ENCODE measurements at regions not wholly inside any gene's neighbourhood (a gene's known extent, or its start where the extent isn't known, plus 50 kb on each side); places are given as distances from the start of the nearest gene placed in this dataset.

GRCh38 chr15:98433856-98434255, 214.5 kb upstream of the IGF1R start:
- TF ChIP-seq ZFX (IDR thresholded peaks at IDR 0.05), result no peak
- TF ChIP-seq, protein P1, sequence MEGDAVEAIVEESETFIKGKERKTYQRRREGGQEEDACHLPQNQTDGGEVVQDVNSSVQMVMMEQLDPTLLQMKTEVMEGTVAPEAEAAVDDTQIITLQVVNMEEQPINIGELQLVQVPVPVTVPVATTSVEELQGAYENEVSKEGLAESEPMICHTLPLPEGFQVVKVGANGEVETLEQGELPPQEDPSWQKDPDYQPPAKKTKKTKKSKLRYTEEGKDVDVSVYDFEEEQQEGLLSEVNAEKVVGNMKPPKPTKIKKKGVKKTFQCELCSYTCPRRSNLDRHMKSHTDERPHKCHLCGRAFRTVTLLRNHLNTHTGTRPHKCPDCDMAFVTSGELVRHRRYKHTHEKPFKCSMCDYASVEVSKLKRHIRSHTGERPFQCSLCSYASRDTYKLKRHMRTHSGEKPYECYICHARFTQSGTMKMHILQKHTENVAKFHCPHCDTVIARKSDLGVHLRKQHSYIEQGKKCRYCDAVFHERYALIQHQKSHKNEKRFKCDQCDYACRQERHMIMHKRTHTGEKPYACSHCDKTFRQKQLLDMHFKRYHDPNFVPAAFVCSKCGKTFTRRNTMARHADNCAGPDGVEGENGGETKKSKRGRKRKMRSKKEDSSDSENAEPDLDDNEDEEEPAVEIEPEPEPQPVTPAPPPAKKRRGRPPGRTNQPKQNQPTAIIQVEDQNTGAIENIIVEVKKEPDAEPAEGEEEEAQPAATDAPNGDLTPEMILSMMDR (conservative IDR thresholded peaks at IDR 0.05), result no peak
